NCI-H146 (cell line): ENCODE measurements at regions not wholly inside any gene's neighbourhood (a gene's known extent, or its start where the extent isn't known, plus 50 kb on each side); places are given as distances from the start of the nearest gene placed in this dataset.
"Not testable (repeated sequence)": the region's sequence is repeated elsewhere in the genome, so short reads cannot be mapped to it uniquely, and the experiment has no call there.

Experiments
- DNase-seq: peaks from one replicate; lab custom pipeline; 2025; lab: John Stamatoyannopoulos, UW

- no peak for DNase-seq
These were observed 52.3 kb upstream of the COL5A2 start for GRCh38 chr2:189231719-189232323.

GRCh38 chr2:189232759-189233406 lies 53.3 kb upstream of the COL5A2 start:
- DNase-seq: no peak

GRCh38 chr2:189233527-189233926 lies 54.0 kb upstream of the COL5A2 start:
- DNase-seq: no peak

- DNase-seq: no peak
These were observed 55.4 kb upstream of the COL5A2 start for GRCh38 chr2:189234991-189235390.

GRCh38 chr2:189236066-189236465 lies 56.5 kb upstream of the COL5A2 start:
- no peak for DNase-seq

- no peak for DNase-seq
These were observed 59.3 kb upstream of the COL5A2 start for GRCh38 chr2:189238903-189239302.

GRCh38 chr2:189243843-189244242 lies 64.3 kb upstream of the COL5A2 start:
- DNase-seq: not testable (repeated sequence)

GRCh38 chr2:189247276-189247675 lies 67.7 kb upstream of the COL5A2 start:
- no peak for DNase-seq

- no peak for DNase-seq
These were observed 68.6 kb upstream of the COL5A2 start for GRCh38 chr2:189248141-189248540.

- no peak for DNase-seq
These were observed 69.6 kb upstream of the COL5A2 start for GRCh38 chr2:189249171-189249570.

GRCh38 chr2:189249901-189250300 lies 70.3 kb upstream of the COL5A2 start:
- no peak for DNase-seq

- no peak for DNase-seq
These were observed 73.6 kb upstream of the COL5A2 start for GRCh38 chr2:189252991-189253675.

GRCh38 chr2:189253836-189254235 lies 74.3 kb upstream of the COL5A2 start:
- DNase-seq: no peak

GRCh38 chr2:189254268-189254883 lies 74.8 kb upstream of the COL5A2 start:
- DNase-seq: no peak

- no peak for DNase-seq
These were observed 76.2 kb upstream of the COL5A2 start for GRCh38 chr2:189255711-189256110.

GRCh38 chr2:189258616-189259365 lies 79.2 kb upstream of the COL5A2 start:
- no peak for DNase-seq

GRCh38 chr2:189260361-189260814 lies 80.8 kb upstream of the COL5A2 start:
- DNase-seq: no peak

GRCh38 chr2:189261431-189261841 lies 81.9 kb upstream of the COL5A2 start:
- no peak for DNase-seq

GRCh38 chr2:189261916-189262315 lies 82.4 kb upstream of the COL5A2 start:
- no peak for DNase-seq

GRCh38 chr2:189265696-189266320 lies 86.2 kb upstream of the COL5A2 start:
- no peak for DNase-seq

- DNase-seq: no peak
These were observed 87.9 kb upstream of the COL5A2 start for GRCh38 chr2:189267491-189267890.
